Parathyroid adenoma (tissue), 2 donors: ENCODE measurements at regions not wholly inside any gene's neighbourhood (a gene's known extent, or its start where the extent isn't known, plus 50 kb on each side); places are given as distances from the start of the nearest gene placed in this dataset.
"Not testable (repeated sequence)": the region's sequence is repeated elsewhere in the genome, so short reads cannot be mapped to it uniquely, and the experiment has no call there.

ENCODE experiments used
- H2AFZ ChIP-seq: fragments of 300-600 bp; sonication (generic); one replicate; pipeline ENCODE4 v1.7.0; 2017; ENCODE audit warnings: antibody characterized with exemption, mild to moderate bottlenecking
- H3K27ac ChIP-seq: fragments of 300-600 bp; sonication (generic); one replicate; pipeline ENCODE4 v1.7.0; 2017
- H3K27me3 ChIP-seq: fragments of 300-600 bp; sonication (generic); one replicate; pipeline ENCODE4 v1.7.0; 2017; ENCODE audit warnings: low read length; ENCODE audit not compliant: control insufficient read depth, insufficient read depth
- H3K36me3 ChIP-seq: fragments of 300-600 bp; sonication (generic); one replicate; pipeline ENCODE4 v1.7.0; 2017; ENCODE audit warnings: low read length; ENCODE audit not compliant: control insufficient read depth, insufficient read depth
- H3K4me1 ChIP-seq: fragments of 300-600 bp; sonication (generic); one replicate; pipeline ENCODE4 v1.7.0; 2017; ENCODE audit warnings: control low read depth
- H3K4me2 ChIP-seq: fragments of 300-600 bp; sonication (generic); one replicate; pipeline ENCODE4 v1.7.0; 2017; ENCODE audit warnings: low read length
- H3K4me3 ChIP-seq: fragments of 300-600 bp; sonication (generic); one replicate; pipeline ENCODE4 v1.7.0; 2017; ENCODE audit warnings: low read depth, low read length
- H3K79me2 ChIP-seq: fragments of 300-600 bp; sonication (generic); one replicate; pipeline ENCODE4 v1.7.0; 2017; ENCODE audit warnings: control low read depth
- H3K9ac ChIP-seq: fragments of 300-600 bp; sonication (generic); one replicate; pipeline ENCODE4 v1.7.0; 2017; ENCODE audit warnings: mild to moderate bottlenecking
- H3K9me3 ChIP-seq: fragments of 300-600 bp; sonication (generic); one replicate; pipeline ENCODE4 v1.7.0; 2017; ENCODE audit warnings: low read length; ENCODE audit not compliant: control insufficient read depth
- TF ChIP-seq, protein P1 (sequence below): fragments of 300-600 bp; sonication (generic); IDR thresholded peaks from one replicate; pipeline ENCODE4 v1.7.0; 2017; ENCODE audit warnings: antibody characterized with exemption, mild to moderate bottlenecking
- donor health status: primary hyperparathyroidism.

GRCh38 chr3:194959217-194959616 is 273.5 kb downstream of the FAM43A start:
- H3K27ac ChIP-seq: no peak overlapping the region
- no peak overlapping the region for H3K9ac ChIP-seq
- H3K9me3 ChIP-seq: no peaks in the 10 kb centered on the region
- no peaks in the 10 kb centered on the region for H3K79me2 ChIP-seq
- no peaks in the 10 kb centered on the region for H3K36me3 ChIP-seq
- H3K4me3 ChIP-seq: no peak overlapping the region
- no peaks in the 10 kb centered on the region for H3K4me1 ChIP-seq
- TF ChIP-seq, protein P1, sequence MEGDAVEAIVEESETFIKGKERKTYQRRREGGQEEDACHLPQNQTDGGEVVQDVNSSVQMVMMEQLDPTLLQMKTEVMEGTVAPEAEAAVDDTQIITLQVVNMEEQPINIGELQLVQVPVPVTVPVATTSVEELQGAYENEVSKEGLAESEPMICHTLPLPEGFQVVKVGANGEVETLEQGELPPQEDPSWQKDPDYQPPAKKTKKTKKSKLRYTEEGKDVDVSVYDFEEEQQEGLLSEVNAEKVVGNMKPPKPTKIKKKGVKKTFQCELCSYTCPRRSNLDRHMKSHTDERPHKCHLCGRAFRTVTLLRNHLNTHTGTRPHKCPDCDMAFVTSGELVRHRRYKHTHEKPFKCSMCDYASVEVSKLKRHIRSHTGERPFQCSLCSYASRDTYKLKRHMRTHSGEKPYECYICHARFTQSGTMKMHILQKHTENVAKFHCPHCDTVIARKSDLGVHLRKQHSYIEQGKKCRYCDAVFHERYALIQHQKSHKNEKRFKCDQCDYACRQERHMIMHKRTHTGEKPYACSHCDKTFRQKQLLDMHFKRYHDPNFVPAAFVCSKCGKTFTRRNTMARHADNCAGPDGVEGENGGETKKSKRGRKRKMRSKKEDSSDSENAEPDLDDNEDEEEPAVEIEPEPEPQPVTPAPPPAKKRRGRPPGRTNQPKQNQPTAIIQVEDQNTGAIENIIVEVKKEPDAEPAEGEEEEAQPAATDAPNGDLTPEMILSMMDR: no peak
- H2AFZ ChIP-seq: no peak overlapping the region
- H3K27me3 ChIP-seq: no peaks in the 10 kb centered on the region
- no peak overlapping the region for H3K4me2 ChIP-seq

- H3K36me3 ChIP-seq, H3K27me3 ChIP-seq, H3K4me2 ChIP-seq, H3K9ac ChIP-seq, H3K27ac ChIP-seq, H3K9me3 ChIP-seq, H3K79me2 ChIP-seq, H3K4me3 ChIP-seq, H2AFZ ChIP-seq, H3K4me1 ChIP-seq: not testable (repeated sequence)
Measured at GRCh38 chr3:194959666-194960065, 274.0 kb downstream of the FAM43A start.

GRCh38 chr3:194960446-194961032 is 274.9 kb downstream of the FAM43A start:
- no peaks in the 10 kb centered on the region for H3K27me3 ChIP-seq
- H3K9ac ChIP-seq: no peak overlapping the region
- no peak overlapping the region for H3K4me3 ChIP-seq
- H3K36me3 ChIP-seq: no peaks in the 10 kb centered on the region
- H2AFZ ChIP-seq: no peak overlapping the region
- H3K9me3 ChIP-seq: no peaks in the 10 kb centered on the region
- H3K4me1 ChIP-seq: no peaks in the 10 kb centered on the region
- no peak overlapping the region for H3K4me2 ChIP-seq
- TF ChIP-seq, protein P1: no peak
- no peaks in the 10 kb centered on the region for H3K79me2 ChIP-seq
- no peak overlapping the region for H3K27ac ChIP-seq

- no peak overlapping the region for H2AFZ ChIP-seq
- H3K36me3 ChIP-seq: no peaks in the 10 kb centered on the region
- H3K27ac ChIP-seq: no peak overlapping the region
- no peaks in the 10 kb centered on the region for H3K4me1 ChIP-seq
- H3K9me3 ChIP-seq: no peaks in the 10 kb centered on the region
- H3K9ac ChIP-seq: no peak overlapping the region
- H3K4me2 ChIP-seq: no peak overlapping the region
- TF ChIP-seq, protein P1: no peak
- H3K4me3 ChIP-seq: no peak overlapping the region
- no peaks in the 10 kb centered on the region for H3K79me2 ChIP-seq
- no peaks in the 10 kb centered on the region for H3K27me3 ChIP-seq
Measured at GRCh38 chr3:194961149-194961548, 275.5 kb downstream of the FAM43A start.

DNA sequence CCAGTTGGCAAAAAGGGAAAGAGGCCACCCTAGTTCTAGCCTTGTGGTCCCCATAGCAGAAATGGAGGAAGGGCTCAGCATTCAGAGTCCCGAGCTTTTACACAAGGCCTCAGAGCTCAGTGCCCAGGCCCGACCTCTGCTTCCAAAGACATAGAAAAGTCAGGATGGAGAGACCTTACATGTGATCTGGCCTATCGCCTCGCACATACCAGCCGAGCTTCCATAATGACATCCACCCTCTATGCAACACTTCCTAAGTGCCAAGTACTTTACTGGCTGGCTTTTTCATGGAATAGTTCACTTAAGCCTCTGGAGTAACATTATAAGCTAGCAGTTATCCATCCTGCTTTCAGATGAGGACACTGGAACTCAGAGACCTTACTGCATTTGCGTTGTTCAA is 275.9 kb downstream of the FAM43A start:
- Histone ChIP-seq H3K4me2 (no peak overlapping the region), H3K27me3 (no peaks in the 10 kb centered on the region), H3K36me3 (no peaks in the 10 kb centered on the region), H3K27ac (no peak overlapping the region), H3K9ac (no peak overlapping the region), H3K9me3 (no peaks in the 10 kb centered on the region), H3K79me2 (no peaks in the 10 kb centered on the region), H3K4me3 (no peak overlapping the region), H3K4me1 (no peaks in the 10 kb centered on the region), H2AFZ (no peak overlapping the region)
- TF ChIP-seq, protein P1: no peak
